ENCODE measurements at regions not wholly inside any gene's neighbourhood (a gene's known extent, or its start where the extent isn't known, plus 50 kb on each side); places are given as distances from the start of the nearest gene placed in this dataset.

GRCh38 chr17:77679589-77679988, 278.9 kb upstream of the TNRC6C start:
- H3K27ac ChIP-seq: no peak overlapping the region
- no peak for TF ChIP-seq CTCF (IDR thresholded peaks at IDR 0.05)
- no peak overlapping the region for H3K4me3 ChIP-seq (ENCODE audit: low read depth in 1 of 2, low read length in 1 of 2)
- H3K4me1 ChIP-seq (ENCODE audit: control insufficient read depth in 1 of 2, insufficient read depth in 1 of 2, low read depth in 1 of 2, low read length in 1 of 2): no peaks in the 10 kb centered on the region
- H3K27me3 ChIP-seq: peaks cover 28% of the 10 kb centered on the region
- H3K9me3 ChIP-seq: no peaks in the 10 kb centered on the region
- H3K36me3 ChIP-seq: no peaks in the 10 kb centered on the region

- no peaks in the 10 kb centered on the region for H3K36me3 ChIP-seq
- peaks cover 30% of the 10 kb centered on the region for H3K27me3 ChIP-seq
- H3K4me1 ChIP-seq (ENCODE audit: control insufficient read depth in 1 of 2, insufficient read depth in 1 of 2, low read depth in 1 of 2, low read length in 1 of 2): no peaks in the 10 kb centered on the region
- TF ChIP-seq CTCF (IDR thresholded peaks at IDR 0.05): no peak
- no peak overlapping the region for H3K4me3 ChIP-seq (ENCODE audit: low read depth in 1 of 2, low read length in 1 of 2)
- no peaks in the 10 kb centered on the region for H3K9me3 ChIP-seq
- no peak overlapping the region for H3K27ac ChIP-seq
Measured at GRCh38 chr17:77681861-77682260, 276.6 kb upstream of the TNRC6C start.

GRCh38 chr17:77684803-77685798, 273.4 kb upstream of the TNRC6C start:
- Histone ChIP-seq H3K9me3 (no peaks in the 10 kb centered on the region), H3K27me3 (peaks cover 53% of the 10 kb centered on the region), H3K36me3 (no peaks in the 10 kb centered on the region), H3K27ac (no peak overlapping the region), H3K4me1 (ENCODE audit: control insufficient read depth in 1 of 2, insufficient read depth in 1 of 2, low read depth in 1 of 2, low read length in 1 of 2) (no peaks in the 10 kb centered on the region), H3K4me3 (ENCODE audit: low read depth in 1 of 2, low read length in 1 of 2) (no peak overlapping the region)
- TF ChIP-seq CTCF (IDR thresholded peaks at IDR 0.05): no peak

GRCh38 chr17:77685881-77686486, 272.5 kb upstream of the TNRC6C start:
- Histone ChIP-seq H3K4me3 (ENCODE audit: low read depth in 1 of 2, low read length in 1 of 2) (no peak overlapping the region), H3K36me3 (no peaks in the 10 kb centered on the region), H3K4me1 (ENCODE audit: control insufficient read depth in 1 of 2, insufficient read depth in 1 of 2, low read depth in 1 of 2, low read length in 1 of 2) (no peaks in the 10 kb centered on the region), H3K27ac (no peak overlapping the region), H3K9me3 (no peaks in the 10 kb centered on the region), H3K27me3 (peaks cover 62% of the 10 kb centered on the region)
- no peak for TF ChIP-seq CTCF (IDR thresholded peaks at IDR 0.05)

- no peaks in the 10 kb centered on the region for H3K36me3 ChIP-seq
- TF ChIP-seq CTCF (IDR thresholded peaks at IDR 0.05): no peak
- H3K9me3 ChIP-seq: no peaks in the 10 kb centered on the region
- no peak overlapping the region for H3K4me3 ChIP-seq (ENCODE audit: low read depth in 1 of 2, low read length in 1 of 2)
- H3K27ac ChIP-seq: no peak overlapping the region
- H3K27me3 ChIP-seq: peaks cover 72% of the 10 kb centered on the region
- no peaks in the 10 kb centered on the region for H3K4me1 ChIP-seq (ENCODE audit: control insufficient read depth in 1 of 2, insufficient read depth in 1 of 2, low read depth in 1 of 2, low read length in 1 of 2)
Measured at GRCh38 chr17:77686903-77687302, 271.6 kb upstream of the TNRC6C start.

Measured in neutrophil (primary cell).